Transverse colon (tissue), 4 donors: ENCODE measurements at regions not wholly inside any gene's neighbourhood (a gene's known extent, or its start where the extent isn't known, plus 50 kb on each side); places are given as distances from the start of the nearest gene placed in this dataset.

Experiments
- DNase-seq: peaks from one replicate; pipeline ENCODE4 v3.0.0-alpha.2; 2019
- H3K27ac ChIP-seq, 4 donors: fragments of 200-600 bp; sonication (generic); 2 replicates each; pipeline ENCODE4 v1.5.1; 2016 to 2018; ENCODE audit warnings: inconsistent platforms in 4 of 4
- H3K27me3 ChIP-seq: fragments of 200-600 bp; sonication (generic); 2 replicates; pipeline ENCODE4 v1.5.1; 2017; ENCODE audit warnings: inconsistent platforms
- H3K36me3 ChIP-seq, 4 donors: fragments of 200-600 bp; sonication (generic); 2 replicates each; pipeline ENCODE4 v1.5.1; 2017 to 2019; ENCODE audit warnings: inconsistent platforms in 4 of 4
- H3K4me1 ChIP-seq, 4 donors: fragments of 200-600 bp; sonication (generic); 2 replicates each; pipeline ENCODE4 v1.5.1; 2017 to 2020; ENCODE audit warnings: inconsistent platforms in 4 of 4
- H3K4me3 ChIP-seq, 4 donors: fragments of 200-600 bp; sonication (generic); 1 replicate in 1 of 4; 2 replicates in 3 of 4; pipeline versions ENCODE4 v1.5.1 to v1.6.1; 2017 to 2019; ENCODE audit warnings: inconsistent platforms in 4 of 4
- H3K9me3 ChIP-seq, 2 donors: fragments of 200-600 bp; sonication (generic); 2 replicates each; pipeline ENCODE4 v1.5.1; 2017 to 2019; ENCODE audit warnings: inconsistent platforms in 2 of 2
- EP300 ChIP-seq: sonication (generic); formaldehyde crosslinking; IDR thresholded peaks from one replicate; pipeline ENCODE4 v1.6.1; 2017; ENCODE audit warnings: antibody characterized with exemption, low read depth
- POLR2A ChIP-seq: fragments of 450-650 bp; IDR thresholded peaks from one replicate; pipeline ENCODE4 v1.6.1; 2016; ENCODE audit warnings: antibody characterized with exemption, mild to moderate bottlenecking, moderate library complexity
- POLR2AphosphoS5 ChIP-seq, 3 donors: sonication (generic); formaldehyde crosslinking; IDR thresholded peaks; one replicate each; pipeline ENCODE4 v1.6.1; 2016; ENCODE audit warnings: antibody characterized with exemption in 3 of 3
- WGBS, 2 donors: methylation state at CpG; one replicate each; pipeline ENCODE4 v1.1.5; 2018; ENCODE audit warnings: low coverage in 1 of 2; 5-methylcytosine and 5-hydroxymethylcytosine counted together
- in situ Hi-C, 4 donors: fragments of 200-750 bp; cut with MboI; loops; one replicate each; pipeline versions ENCODE4 v1.15.0 to v1.15.1; 2017; ENCODE audit warnings: low sequenced_read_pairs in 3 of 4, low pct_ligation_motif_present in 1 of 4, low pct_unique_long_range_greater_than_20kb in 1 of 4
- intact Hi-C: fragments of 100-400 bp; cut with DNase I; formaldehyde crosslinking; loops from one replicate; pipeline ENCODE4 v1.15.1; 2023; ENCODE audit warnings: low total_unique reads
- TF ChIP-seq, protein P1 (sequence below), 5 experiments: fragments of 200-600 bp in 3 of 5; fragments of 450-650 bp in 2 of 5; sonication (generic) in 3 of 5; IDR thresholded peaks; 1 replicate in 2 of 5; 2 replicates in 3 of 5; pipeline ENCODE4 v1.5.1; 2016 to 2017; ENCODE audit warnings: antibody characterized with exemption in 5 of 5, inconsistent platforms in 3 of 5, mild to moderate bottlenecking in 2 of 5, moderate library complexity in 1 of 5

DNA sequence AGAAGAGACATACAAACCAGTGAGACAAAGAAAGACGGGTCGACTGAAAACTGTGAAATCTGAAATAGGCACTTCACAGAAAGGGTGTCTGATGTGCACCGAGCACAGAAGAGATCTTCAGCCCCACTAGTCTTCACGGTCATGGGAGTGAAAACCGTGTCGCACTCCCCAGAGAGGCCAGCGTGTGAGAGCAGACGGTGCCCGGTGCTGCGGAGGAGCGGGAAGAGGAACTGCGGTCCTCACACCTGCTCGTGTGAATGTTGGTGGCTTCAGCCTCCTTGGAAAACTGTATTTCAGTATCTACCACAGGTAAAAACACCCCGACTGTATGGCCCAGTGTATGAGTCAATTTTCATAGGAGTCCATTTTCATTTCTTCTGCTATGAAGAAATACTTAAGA lies 382.9 kb downstream of the BRD1 start:
- TF ChIP-seq EP300 (no peak), POLR2AphosphoS5 (IDR thresholded peaks at IDR 0.05) (no peak), POLR2A (no peak)
- TF ChIP-seq, protein P1, sequence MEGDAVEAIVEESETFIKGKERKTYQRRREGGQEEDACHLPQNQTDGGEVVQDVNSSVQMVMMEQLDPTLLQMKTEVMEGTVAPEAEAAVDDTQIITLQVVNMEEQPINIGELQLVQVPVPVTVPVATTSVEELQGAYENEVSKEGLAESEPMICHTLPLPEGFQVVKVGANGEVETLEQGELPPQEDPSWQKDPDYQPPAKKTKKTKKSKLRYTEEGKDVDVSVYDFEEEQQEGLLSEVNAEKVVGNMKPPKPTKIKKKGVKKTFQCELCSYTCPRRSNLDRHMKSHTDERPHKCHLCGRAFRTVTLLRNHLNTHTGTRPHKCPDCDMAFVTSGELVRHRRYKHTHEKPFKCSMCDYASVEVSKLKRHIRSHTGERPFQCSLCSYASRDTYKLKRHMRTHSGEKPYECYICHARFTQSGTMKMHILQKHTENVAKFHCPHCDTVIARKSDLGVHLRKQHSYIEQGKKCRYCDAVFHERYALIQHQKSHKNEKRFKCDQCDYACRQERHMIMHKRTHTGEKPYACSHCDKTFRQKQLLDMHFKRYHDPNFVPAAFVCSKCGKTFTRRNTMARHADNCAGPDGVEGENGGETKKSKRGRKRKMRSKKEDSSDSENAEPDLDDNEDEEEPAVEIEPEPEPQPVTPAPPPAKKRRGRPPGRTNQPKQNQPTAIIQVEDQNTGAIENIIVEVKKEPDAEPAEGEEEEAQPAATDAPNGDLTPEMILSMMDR (IDR thresholded peaks at IDR 0.05): no peak
- intact Hi-C loops: no loop called here
- H3K4me1 ChIP-seq: no peaks in the 10 kb centered on the region
- 71 to 80% methylated on average over 1 to 14 of the region's 14 CpGs for WGBS, 2 donors
- peaks cover 23% of the 10 kb centered on the region for H3K27me3 ChIP-seq
- H3K4me3 ChIP-seq: no peak overlapping the region
- no peak overlapping the region for H3K27ac ChIP-seq
- in situ Hi-C loops: no loop called here
- no peaks in the 10 kb centered on the region for H3K9me3 ChIP-seq
- no peaks in the 10 kb centered on the region for H3K36me3 ChIP-seq
- DNase-seq: no peak

DNA sequence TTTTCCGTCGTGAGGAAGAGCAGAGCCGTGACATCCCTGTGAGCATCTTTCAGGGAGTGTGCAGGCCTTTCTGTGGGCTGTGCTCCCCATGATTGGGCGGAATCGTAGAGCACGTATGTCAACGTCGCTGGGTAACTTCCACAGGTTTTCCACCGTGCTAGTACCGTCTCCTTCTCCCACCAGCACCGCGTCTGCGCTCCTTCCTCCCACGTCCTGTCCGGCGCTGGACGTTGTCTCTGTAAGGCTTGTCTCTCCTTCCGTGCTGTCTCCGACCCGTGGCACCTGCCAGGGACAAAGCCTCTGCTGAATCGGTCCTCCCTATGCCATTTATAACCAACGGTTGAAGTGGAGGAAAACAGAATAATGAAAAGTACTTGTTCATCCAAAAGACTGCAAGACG lies 386.7 kb downstream of the BRD1 start:
- Histone ChIP-seq H3K27ac (no peak overlapping the region), H3K36me3 (no peaks in the 10 kb centered on the region), H3K4me3 (no peak overlapping the region), H3K9me3 (no peaks in the 10 kb centered on the region), H3K4me1 (no peaks in the 10 kb centered on the region), H3K27me3 (peaks cover 4% of the 10 kb centered on the region)
- in situ Hi-C loops (no loop called here), intact Hi-C loops (no loop called here)
- no peak for DNase-seq
- WGBS, 2 donors: 89 to 91% methylated on average over 18 to 23 of the region's 23 CpGs
- TF ChIP-seq POLR2A (no peak), POLR2AphosphoS5 (IDR thresholded peaks at IDR 0.05) (no peak), EP300 (no peak)
- TF ChIP-seq, protein P1 (IDR thresholded peaks at IDR 0.05): no peak

DNA sequence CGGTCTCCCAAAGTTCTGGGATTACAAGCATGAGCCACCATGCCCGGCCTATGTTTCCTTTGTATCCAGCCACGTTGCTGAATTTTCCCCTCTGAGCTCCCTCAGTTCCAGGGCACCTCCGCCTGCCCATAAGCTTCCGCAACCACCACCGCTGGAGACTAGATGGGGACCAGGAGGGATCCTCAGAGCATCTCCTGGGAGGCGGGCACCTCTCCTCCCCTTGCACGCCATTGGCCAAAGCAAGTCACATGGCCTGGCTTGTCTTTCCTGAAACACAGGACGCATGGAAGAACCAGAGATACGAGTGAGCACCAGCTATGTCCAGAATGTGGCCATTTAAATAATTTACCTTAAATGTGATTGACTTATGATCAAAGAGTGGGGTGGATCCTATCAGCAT lies 388.3 kb downstream of the BRD1 start:
- intact Hi-C loops: no loop called here

DNA sequence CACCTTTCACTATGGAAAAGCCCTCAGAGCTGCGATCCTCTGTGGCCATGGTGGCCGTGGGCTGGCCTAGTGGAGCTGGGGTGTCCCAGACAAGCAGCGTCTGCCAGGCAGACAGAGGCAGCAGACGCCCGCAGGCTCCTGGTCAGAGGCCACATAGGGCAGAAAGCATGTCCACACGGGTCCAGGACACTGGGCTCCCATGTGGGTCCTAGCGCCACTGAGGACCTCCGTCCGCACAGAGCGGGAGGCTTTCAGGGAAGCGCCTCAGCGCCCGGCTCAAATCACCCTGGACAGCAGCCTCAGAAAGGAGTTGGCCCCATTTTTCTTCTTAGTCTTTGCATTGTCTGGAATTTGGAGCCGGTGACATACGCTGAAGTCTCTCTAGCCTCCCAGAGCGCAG lies 389.7 kb downstream of the BRD1 start:
- no peaks in the 10 kb centered on the region for H3K4me1 ChIP-seq
- H3K27me3 ChIP-seq: peaks cover 14% of the 10 kb centered on the region
- TF ChIP-seq POLR2AphosphoS5 (IDR thresholded peaks at IDR 0.05) (no peak), EP300 (no peak), POLR2A (no peak)
- TF ChIP-seq, protein P1 (IDR thresholded peaks at IDR 0.05): no peak
- intact Hi-C loops (no loop called here), in situ Hi-C loops (no loop called here)
- H3K36me3 ChIP-seq: no peaks in the 10 kb centered on the region
- WGBS, 2 donors: 86% methylated on average over 15 of the region's 16 CpGs; no CpG with 5 or more reads in 1 of the 2 donors
- no peaks in the 10 kb centered on the region for H3K9me3 ChIP-seq
- no peak overlapping the region for H3K4me3 ChIP-seq
- no peak overlapping the region for H3K27ac ChIP-seq
- no peak for DNase-seq

More for the DNA sequence above, 388.3 kb downstream of the BRD1 start:
- H3K36me3 ChIP-seq: no peaks in the 10 kb centered on the region
- no peak for DNase-seq
- TF ChIP-seq, protein P1 (IDR thresholded peaks at IDR 0.05): no peak
- TF ChIP-seq POLR2AphosphoS5 (IDR thresholded peaks at IDR 0.05) (no peak), EP300 (no peak), POLR2A (no peak)
- H3K4me1 ChIP-seq: no peaks in the 10 kb centered on the region
- H3K27me3 ChIP-seq: peaks cover 8% of the 10 kb centered on the region
- no peaks in the 10 kb centered on the region for H3K9me3 ChIP-seq
- in situ Hi-C loops: no loop called here
- no peak overlapping the region for H3K4me3 ChIP-seq
- H3K27ac ChIP-seq: no peak overlapping the region
- 82 to 87% methylated on average over 3 to 10 of the region's 10 CpGs for WGBS, 2 donors
